Lung (tissue), 11 donors: ENCODE measurements at regions not wholly inside any gene's neighbourhood (a gene's known extent, or its start where the extent isn't known, plus 50 kb on each side); places are given as distances from the start of the nearest gene placed in this dataset.

Experiments
- ATAC-seq: fragments of 200-7000 bp; cut with Tn5 transposase; one replicate; pipeline ENCODE4 v1.9.1; 2020; ENCODE audit warnings: moderate number of reproducible peaks; ENCODE audit not compliant: insufficient read depth, low FRiP score
- DNase-seq, 3 donors: peaks; one replicate each; pipeline ENCODE4 v3.0.0-alpha.2; 2013 to 2017
- H3K27ac ChIP-seq, 2 donors: one replicate each; pipeline ENCODE4 v1.5.1; 2013; ENCODE audit warnings: mild to moderate bottlenecking in 2 of 2, moderate library complexity in 2 of 2, control low read depth in 1 of 2, inconsistent platforms in 1 of 2, low read depth in 1 of 2, low read length in 1 of 2
- H3K27me3 ChIP-seq, 3 donors: one replicate each; pipeline ENCODE4 v1.5.1; 2013; ENCODE audit warnings: low read length in 2 of 3; ENCODE audit not compliant: control insufficient read depth in 3 of 3, insufficient read depth in 3 of 3
- H3K36me3 ChIP-seq, 4 donors: one replicate each; pipeline ENCODE4 v1.5.1; 2013; ENCODE audit warnings: low read length in 4 of 4, mild to moderate bottlenecking in 1 of 4, moderate library complexity in 1 of 4; ENCODE audit not compliant: control insufficient read depth in 4 of 4, insufficient read depth in 4 of 4
- H3K4me1 ChIP-seq, 5 donors: one replicate each; pipeline ENCODE4 v1.5.1; 2013; ENCODE audit warnings: low read length in 5 of 5, mild to moderate bottlenecking in 2 of 5, moderate library complexity in 1 of 5; ENCODE audit not compliant: control insufficient read depth in 5 of 5, insufficient read depth in 5 of 5
- H3K4me3 ChIP-seq: one replicate; pipeline ENCODE4 v1.5.1; 2013; ENCODE audit warnings: mild to moderate bottlenecking, control low read depth, moderate library complexity
- H3K9ac ChIP-seq, 2 donors: one replicate each; pipeline ENCODE4 v1.5.1; 2013; ENCODE audit warnings: low read length in 2 of 2, control low read depth in 1 of 2; ENCODE audit not compliant: insufficient read depth in 1 of 2
- H3K9me3 ChIP-seq, 4 donors: one replicate each; pipeline ENCODE4 v1.5.1; 2013; ENCODE audit warnings: low read length in 3 of 4, mild to moderate bottlenecking in 1 of 4, moderate library complexity in 1 of 4; ENCODE audit not compliant: control insufficient read depth in 4 of 4, insufficient read depth in 3 of 4
- CTCF ChIP-seq: IDR thresholded peaks from 2 replicates; pipeline ENCODE4 v1.5.1; 2012; ENCODE audit warnings: mild to moderate bottlenecking; ENCODE audit errors: control extremely low read depth, extremely low read depth
- WGBS, 2 donors: extraction: QIAGEN DNeasy Blood & Tissue Kit; methylation state at CpG; one replicate each; pipeline ENCODE4 v1.1.7; 2013; 5-methylcytosine and 5-hydroxymethylcytosine counted together
- donor health status: control.
- donor health status: control.
- donor health status: Bipolar disorder and iron deficiency.
- donor health status: healthy.
- donor health status: DM: yes; HTN: yes; CAD: no.

- peaks cover 0 to 2% (median 0%) of the 10 kb centered on the region in 4 donors for H3K9me3 ChIP-seq
- no peaks in the 10 kb centered on the region for H3K36me3 ChIP-seq
- no peak for TF ChIP-seq CTCF
- H3K4me1 ChIP-seq, result peaks cover 0 to 7% (median 0%) of the 10 kb centered on the region in 5 donors
- DNase-seq (no peak), ATAC-seq (no peak)
- no peak overlapping the region for H3K9ac ChIP-seq
- H3K27ac ChIP-seq, result no peak overlapping the region
- 64 to 75% methylated on average over 5 of the region's 5 CpGs for WGBS, 2 donors
- no peaks in the 10 kb centered on the region for H3K27me3 ChIP-seq
- no peak overlapping the region for H3K4me3 ChIP-seq
Observed at GRCh38 chr3:87084868-87085267, 93.9 kb upstream of the VGLL3 start.

DNA sequence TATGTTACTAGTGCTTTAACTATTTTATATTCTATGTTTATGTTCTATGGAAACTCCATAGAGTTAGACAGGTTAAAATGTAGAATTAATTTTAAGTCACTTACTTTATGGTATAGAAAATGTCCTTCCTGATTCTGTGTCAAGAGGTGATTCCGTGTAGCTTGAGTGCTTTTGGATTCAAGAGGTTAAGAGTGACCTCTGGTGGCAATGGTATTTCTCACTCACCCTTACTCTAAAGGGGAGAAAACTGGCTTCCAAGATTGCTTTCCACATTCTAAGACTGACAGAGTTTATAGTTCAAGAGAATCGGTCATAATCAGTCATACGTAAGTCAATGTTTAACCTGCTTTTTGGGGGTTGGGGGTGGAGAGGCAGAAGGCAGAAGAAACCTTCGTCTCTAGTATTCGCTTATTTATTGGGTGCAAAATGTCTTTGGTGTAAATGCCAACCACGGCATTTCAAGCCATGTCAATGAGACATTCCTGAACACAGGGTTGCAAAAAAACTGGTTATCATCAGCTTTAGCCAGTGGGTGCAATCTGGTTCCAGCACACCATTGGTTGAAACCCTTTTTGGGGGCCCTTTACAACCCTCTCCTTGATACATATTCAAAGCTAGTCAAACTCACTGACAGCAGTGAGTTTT lies 92.0 kb upstream of the VGLL3 start:
- peak; percentile 42 to 90 (median 86) for DNase-seq
- WGBS, 2 donors, result 39 to 46% methylated on average over 6 of the region's 6 CpGs

DNA sequence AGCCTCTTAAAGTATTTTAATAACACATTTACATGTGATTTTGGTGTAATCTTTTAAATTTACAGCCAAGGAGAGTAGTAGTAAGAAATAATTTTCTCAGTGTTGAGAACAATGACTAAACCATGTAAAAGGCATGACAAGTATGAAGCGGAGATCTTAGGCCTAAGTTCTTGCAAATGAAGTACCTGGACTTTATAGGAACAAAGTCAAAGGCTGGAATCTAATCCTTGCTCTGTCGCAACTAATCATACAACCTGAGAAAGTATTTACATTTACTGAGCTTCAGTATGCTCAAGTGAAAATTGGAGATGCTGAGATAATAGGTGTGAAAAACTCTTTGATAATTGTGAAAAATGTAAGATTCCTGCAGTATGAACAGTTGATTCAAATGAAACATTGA lies 86.4 kb upstream of the VGLL3 start:
- no peak for DNase-seq
- H3K9me3 ChIP-seq, result no peaks in the 10 kb centered on the region
- TF ChIP-seq CTCF, result no peak
- no peak for ATAC-seq
- no peak overlapping the region for H3K4me3 ChIP-seq
- no peaks in the 10 kb centered on the region for H3K36me3 ChIP-seq
- no peak overlapping the region for H3K9ac ChIP-seq
- no peak overlapping the region for H3K27ac ChIP-seq
- WGBS, 2 donors, result 77 to 87% methylated on average over 2 of the region's 2 CpGs
- H3K4me1 ChIP-seq, result peaks cover 0 to 18% (median 0%) of the 10 kb centered on the region in 5 donors
- no peaks in the 10 kb centered on the region for H3K27me3 ChIP-seq

More for the DNA sequence above, 92.0 kb upstream of the VGLL3 start:
- ATAC-seq, result peak; percentile 73
- peak; percentile 4 for TF ChIP-seq CTCF
- no peak overlapping the region for H3K9ac ChIP-seq
- H3K36me3 ChIP-seq, result no peaks in the 10 kb centered on the region
- no peaks in the 10 kb centered on the region for H3K4me1 ChIP-seq
- no peaks in the 10 kb centered on the region for H3K9me3 ChIP-seq
- H3K4me3 ChIP-seq, result no peak overlapping the region
- no peaks in the 10 kb centered on the region for H3K27me3 ChIP-seq
- no peak overlapping the region for H3K27ac ChIP-seq

DNA sequence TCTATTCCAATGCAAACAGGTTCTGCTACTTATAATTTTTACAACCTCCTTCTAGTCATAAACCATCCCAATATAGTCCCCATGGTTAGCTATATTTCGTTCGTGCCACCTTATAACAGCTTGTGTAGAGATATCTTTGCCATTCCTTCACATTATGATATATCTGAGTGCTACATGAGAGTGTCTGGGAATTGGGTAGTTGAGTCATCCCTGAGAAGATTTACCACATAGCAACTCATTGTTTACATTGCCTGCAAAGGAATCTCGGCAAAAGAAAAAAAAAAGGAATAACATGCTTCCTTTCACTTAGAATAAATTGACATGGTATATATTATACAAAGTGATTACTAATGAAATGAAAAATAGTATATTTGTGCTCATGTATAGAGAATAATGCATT lies 86.0 kb upstream of the VGLL3 start:
- no peak overlapping the region for H3K4me3 ChIP-seq
- H3K27ac ChIP-seq, result no peak overlapping the region
- ATAC-seq (no peak), DNase-seq (no peak)
- no peak for TF ChIP-seq CTCF
- no peaks in the 10 kb centered on the region for H3K36me3 ChIP-seq
- peaks cover 0 to 21% (median 0%) of the 10 kb centered on the region in 5 donors for H3K4me1 ChIP-seq
- H3K9ac ChIP-seq, result no peak overlapping the region
- no peaks in the 10 kb centered on the region for H3K27me3 ChIP-seq
- 69 to 82% methylated on average over 3 of the region's 3 CpGs for WGBS, 2 donors
- no peaks in the 10 kb centered on the region for H3K9me3 ChIP-seq
